H9 (cell line): ENCODE measurements at regions not wholly inside any gene's neighbourhood (a gene's known extent, or its start where the extent isn't known, plus 50 kb on each side); places are given as distances from the start of the nearest gene placed in this dataset.

Experiments
- DNase-seq: peaks from one replicate; pipeline ENCODE4 v3.0.0-alpha.2; 2017
- H2AFZ ChIP-seq: one replicate; pipeline ENCODE4 v1.6.1; 2013; ENCODE audit warnings: mild to moderate bottlenecking, low read length, control low read depth, moderate library complexity
- H2AK5ac ChIP-seq: 2 replicates; pipeline ENCODE4 v1.6.1; 2013; ENCODE audit warnings: low read length, control low read depth, mixed read lengths; ENCODE audit not compliant: insufficient read length
- H2BK120ac ChIP-seq: one replicate; pipeline ENCODE4 v1.6.1; 2013; ENCODE audit warnings: low read depth, mild to moderate bottlenecking, low read length, control low read depth, inconsistent platforms; ENCODE audit not compliant: poor library complexity, severe bottlenecking
- H2BK12ac ChIP-seq: 2 replicates; pipeline ENCODE4 v1.6.1; 2013; ENCODE audit warnings: low read length, control low read depth, mixed read lengths, low read depth; ENCODE audit not compliant: insufficient read length
- H2BK15ac ChIP-seq: 2 replicates; pipeline ENCODE4 v1.6.1; 2013; ENCODE audit warnings: low read depth, low read length, control low read depth
- H2BK20ac ChIP-seq: one replicate; pipeline ENCODE4 v1.6.1; 2013; ENCODE audit warnings: low read depth, mild to moderate bottlenecking, low read length, control low read depth, inconsistent platforms; ENCODE audit not compliant: poor library complexity, severe bottlenecking
- H2BK5ac ChIP-seq: 2 replicates; pipeline ENCODE4 v1.6.1; 2013; ENCODE audit warnings: low read length, control low read depth, mixed read lengths; ENCODE audit not compliant: insufficient read length
- H3K14ac ChIP-seq: 2 replicates; pipeline ENCODE4 v1.6.1; 2013; ENCODE audit warnings: low read length, control low read depth; ENCODE audit not compliant: insufficient read depth
- H3K18ac ChIP-seq: 2 replicates; pipeline ENCODE4 v1.6.1; 2013; ENCODE audit warnings: low read depth, mild to moderate bottlenecking, mixed read lengths, low read length, control low read depth; ENCODE audit not compliant: insufficient read length
- H3K23ac ChIP-seq: 2 replicates; pipeline ENCODE4 v1.6.1; 2013; ENCODE audit warnings: low read length, control low read depth, mixed read lengths, low read depth; ENCODE audit not compliant: insufficient read length
- H3K23me2 ChIP-seq: 2 replicates; pipeline ENCODE4 v1.6.1; 2013; ENCODE audit warnings: low read depth, mild to moderate bottlenecking, mixed read lengths, low read length, control low read depth; ENCODE audit not compliant: insufficient read length, poor library complexity, severe bottlenecking
- H3K27ac ChIP-seq: 2 replicates; pipeline ENCODE4 v1.5.1; 2013; ENCODE audit warnings: low read length, control low read depth, mixed read lengths, low read depth; ENCODE audit not compliant: insufficient read length
- H3K27me3 ChIP-seq: 2 replicates; pipeline ENCODE4 v1.6.1; 2013; ENCODE audit warnings: low read length, control low read depth, inconsistent platforms; ENCODE audit not compliant: insufficient read depth
- H3K4ac ChIP-seq: 2 replicates; pipeline ENCODE4 v1.6.1; 2013; ENCODE audit warnings: low read depth, mild to moderate bottlenecking, control low read depth, inconsistent platforms, low read length, moderate library complexity
- H3K4me1 ChIP-seq: 2 replicates; pipeline ENCODE4 v1.6.1; 2013; ENCODE audit warnings: low read length, control low read depth, inconsistent platforms; ENCODE audit not compliant: insufficient read depth
- H3K4me2 ChIP-seq: 2 replicates; pipeline ENCODE4 v1.6.1; 2013; ENCODE audit warnings: low read length, control low read depth, mixed read lengths; ENCODE audit not compliant: insufficient read length, insufficient read depth
- H3K56ac ChIP-seq: 2 replicates; pipeline ENCODE4 v1.6.1; 2013; ENCODE audit warnings: low read depth, mild to moderate bottlenecking, mixed read lengths, low read length, control low read depth; ENCODE audit not compliant: insufficient read length
- H3K79me1 ChIP-seq: 2 replicates; pipeline ENCODE4 v1.6.1; 2013; ENCODE audit warnings: low read depth, mild to moderate bottlenecking, moderate library complexity, low read length, control low read depth, inconsistent platforms; ENCODE audit not compliant: insufficient read depth, poor library complexity, severe bottlenecking
- H3K79me2 ChIP-seq: 2 replicates; pipeline ENCODE4 v1.6.1; 2013; ENCODE audit warnings: low read length, control low read depth, inconsistent platforms; ENCODE audit not compliant: insufficient read depth
- H3K9ac ChIP-seq: 2 replicates; pipeline ENCODE4 v1.6.1; 2013; ENCODE audit warnings: low read length, control low read depth, mixed read lengths; ENCODE audit not compliant: insufficient read length; ENCODE audit errors: extremely low read depth
- H3K9me3 ChIP-seq: one replicate; pipeline ENCODE4 v1.6.1; 2013; ENCODE audit warnings: low read depth, low read length, inconsistent platforms; ENCODE audit not compliant: control insufficient read depth
- H3T11ph ChIP-seq: one replicate; pipeline ENCODE4 v1.6.1; 2013; ENCODE audit warnings: mild to moderate bottlenecking, low read length, control low read depth, inconsistent platforms
- H4K20me1 ChIP-seq: one replicate; pipeline ENCODE4 v1.6.1; 2013; ENCODE audit not compliant: control insufficient read depth, insufficient read length, insufficient read depth
- H4K5ac ChIP-seq: 2 replicates; pipeline ENCODE4 v1.6.1; 2013; ENCODE audit warnings: low read depth, mild to moderate bottlenecking, mixed read lengths, low read length, control low read depth; ENCODE audit not compliant: insufficient read length
- H4K8ac ChIP-seq: replicated peaks from 2 replicates; pipeline ENCODE4 v1.6.1; 2013; ENCODE audit warnings: low read length, control low read depth, mixed read lengths, low read depth; ENCODE audit not compliant: insufficient read length
- H4K91ac ChIP-seq: 2 replicates; pipeline ENCODE4 v1.6.1; 2013; ENCODE audit warnings: low read depth, mild to moderate bottlenecking, moderate library complexity, mixed read lengths, low read length, control low read depth; ENCODE audit not compliant: insufficient read length
- H3K27ac Mint-ChIP-seq, 3 experiments: 2 replicates in 2 of 3; 3 replicates in 1 of 3; pipeline ENCODE4 v1.8.0; 2020 to 2021; ENCODE audit warnings: mixed read lengths in 3 of 3, mild to moderate bottlenecking in 1 of 3, moderate library complexity in 1 of 3
- H3K27me3 Mint-ChIP-seq: 2 replicates; pipeline ENCODE4 v1.8.0; 2021; ENCODE audit warnings: low read depth, mild to moderate bottlenecking, moderate library complexity, mixed read lengths
- H3K36me3 Mint-ChIP-seq, 3 experiments: 2 replicates in 2 of 3; 3 replicates in 1 of 3; pipeline ENCODE4 v1.8.0; 2020 to 2021; ENCODE audit warnings: low read depth in 3 of 3, mixed read lengths in 3 of 3; ENCODE audit not compliant: insufficient read depth in 1 of 3
- H3K4me1 Mint-ChIP-seq, 2 experiments: 2 replicates each; pipeline ENCODE4 v1.8.0; 2020; ENCODE audit warnings: mixed read lengths in 2 of 2
- H3K4me3 Mint-ChIP-seq, 2 experiments: 2 replicates in 1 of 2; 3 replicates in 1 of 2; pipeline ENCODE4 v1.8.0; 2020 to 2021; ENCODE audit warnings: mild to moderate bottlenecking in 2 of 2, mixed read lengths in 2 of 2, moderate library complexity in 1 of 2
- H3K9me3 Mint-ChIP-seq, 2 experiments: 2 replicates in 1 of 2; 3 replicates in 1 of 2; pipeline ENCODE4 v1.8.0; 2020; ENCODE audit warnings: mild to moderate bottlenecking in 2 of 2, mixed read lengths in 2 of 2, moderate library complexity in 1 of 2
- CTCF ChIP-seq: fragments of 200-600 bp; sonication (generic); conservative IDR thresholded peaks from 3 replicates; pipeline ENCODE4 v1.8.0; 2021; ENCODE audit warnings: antibody characterized with exemption, mild to moderate bottlenecking
- WGBS: extraction: QIAGEN DNeasy Blood & Tissue Kit; methylation state at CpG from one replicate; pipeline ENCODE4 v1.1.7; 2013; ENCODE audit warnings: missing lambda C conversion rate, low lambda C conversion rate, mixed read lengths; ENCODE audit not compliant: insufficient read length; ENCODE audit errors: extremely low coverage; 5-methylcytosine and 5-hydroxymethylcytosine counted together

- Histone ChIP-seq H3K9me3 (no peaks in the 10 kb centered on the region), H2AK5ac (no peak overlapping the region), H2BK15ac (no peak overlapping the region), H3K79me2 (no peaks in the 10 kb centered on the region), H3K18ac (no peak overlapping the region), H3K27ac (no peak overlapping the region), H2AFZ (no peak overlapping the region), H4K5ac (no peak overlapping the region), H2BK12ac (no peak overlapping the region), H3K9ac (no peak overlapping the region), H3K4me1 (no peaks in the 10 kb centered on the region), H3K23ac (no peak overlapping the region), H4K91ac (no peak overlapping the region), H3K27me3 (no peaks in the 10 kb centered on the region), H3K23me2 (no peaks in the 10 kb centered on the region), H3K4me2 (no peak overlapping the region), H3K14ac (no peak overlapping the region), H2BK5ac (no peak overlapping the region), H4K20me1 (no peaks in the 10 kb centered on the region), H3T11ph (no peak overlapping the region), H2BK20ac (no peak overlapping the region), H4K8ac (no peak overlapping the region), H3K79me1 (no peaks in the 10 kb centered on the region), H3K56ac (no peak overlapping the region), H2BK120ac (no peak overlapping the region), H3K4ac (no peak overlapping the region)
- H3K27ac Mint-ChIP-seq, result no peak overlapping the region
- no peaks in the 10 kb centered on the region for H3K36me3 Mint-ChIP-seq
- no peak for DNase-seq
- H3K4me3 Mint-ChIP-seq, result no peak overlapping the region
- no peaks in the 10 kb centered on the region for H3K4me1 Mint-ChIP-seq
- no peaks in the 10 kb centered on the region for H3K27me3 Mint-ChIP-seq
- peaks cover 0 to 2% of the 10 kb centered on the region in 2 experiments; a peak in 1 of 5 replicates for H3K9me3 Mint-ChIP-seq
- TF ChIP-seq CTCF, result no peak
- no CpG with 5 or more reads among the region's 2 CpGs for WGBS
Measured at GRCh38 chr4:45576275-45576674, 547.6 kb downstream of the GABRG1 start.
